GM21619 (cell line): ENCODE measurements at regions not wholly inside any gene's neighbourhood (a gene's known extent, or its start where the extent isn't known, plus 50 kb on each side); places are given as distances from the start of the nearest gene placed in this dataset.
"Not testable (repeated sequence)": the region's sequence is repeated elsewhere in the genome, so short reads cannot be mapped to it uniquely, and the experiment has no call there.

Source experiments
- ATAC-seq: cut with Tn5 transposase; IDR thresholded peaks from one replicate; pipeline ENCODE4 v1.9.1; 2021; ENCODE audit not compliant: unreplicated experiment

DNA sequence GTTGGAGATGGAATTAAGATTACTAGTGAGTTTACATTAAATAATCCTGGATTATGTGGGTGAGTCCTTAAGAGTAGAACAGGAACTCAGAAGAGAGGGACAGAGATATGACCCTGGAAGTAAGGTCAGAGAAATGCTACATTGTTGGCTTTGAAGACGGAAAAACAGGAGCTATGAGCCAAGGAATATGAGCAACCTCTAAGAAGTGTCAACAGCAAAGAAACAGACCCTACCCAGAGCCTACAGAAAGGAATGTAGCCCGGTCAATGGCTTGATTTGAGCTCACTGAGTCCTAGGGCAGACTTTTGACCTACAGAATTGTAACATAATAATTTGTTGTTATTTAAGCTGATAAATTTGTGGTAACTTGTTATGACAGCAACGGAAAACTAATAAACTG is 304.9 kb downstream of the IPMK start:
- no peak for ATAC-seq

DNA sequence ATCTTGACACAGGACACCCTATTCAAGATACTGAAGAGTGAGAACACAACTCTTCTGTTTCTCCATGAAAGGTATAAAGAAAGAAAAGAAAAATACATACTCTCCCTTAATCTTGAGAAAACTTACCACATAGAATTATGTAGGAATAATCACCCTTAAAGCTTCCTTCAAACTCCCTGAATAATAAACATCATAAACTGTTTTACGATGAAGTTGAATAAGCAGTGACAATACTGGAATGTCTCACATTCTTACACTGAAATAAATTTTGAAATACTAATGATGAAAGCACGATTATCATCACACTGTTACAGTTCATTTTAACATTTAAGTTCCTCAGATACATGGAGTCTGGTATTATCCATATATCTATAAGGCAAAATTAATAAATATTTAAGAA is 306.2 kb downstream of the IPMK start:
- ATAC-seq = no peak

DNA sequence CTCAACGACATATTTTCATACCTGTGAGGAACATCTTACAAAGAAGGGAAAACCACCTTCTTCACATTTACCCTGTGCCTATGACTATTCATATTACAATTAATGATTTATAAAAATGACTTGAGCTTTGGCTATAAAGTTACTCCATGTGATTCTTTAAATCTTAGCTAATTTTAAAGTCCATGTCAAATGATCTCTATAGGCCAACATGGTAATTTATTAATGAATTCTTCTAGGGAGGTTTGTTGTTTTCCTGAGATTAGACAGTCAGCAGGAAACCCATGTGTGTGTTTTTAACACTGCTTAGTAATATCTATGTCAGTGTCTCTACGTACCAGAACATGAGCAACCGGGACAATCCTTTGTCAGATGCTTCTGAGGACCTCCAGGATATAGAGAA is 307.3 kb downstream of the IPMK start:
- no peak for ATAC-seq

DNA sequence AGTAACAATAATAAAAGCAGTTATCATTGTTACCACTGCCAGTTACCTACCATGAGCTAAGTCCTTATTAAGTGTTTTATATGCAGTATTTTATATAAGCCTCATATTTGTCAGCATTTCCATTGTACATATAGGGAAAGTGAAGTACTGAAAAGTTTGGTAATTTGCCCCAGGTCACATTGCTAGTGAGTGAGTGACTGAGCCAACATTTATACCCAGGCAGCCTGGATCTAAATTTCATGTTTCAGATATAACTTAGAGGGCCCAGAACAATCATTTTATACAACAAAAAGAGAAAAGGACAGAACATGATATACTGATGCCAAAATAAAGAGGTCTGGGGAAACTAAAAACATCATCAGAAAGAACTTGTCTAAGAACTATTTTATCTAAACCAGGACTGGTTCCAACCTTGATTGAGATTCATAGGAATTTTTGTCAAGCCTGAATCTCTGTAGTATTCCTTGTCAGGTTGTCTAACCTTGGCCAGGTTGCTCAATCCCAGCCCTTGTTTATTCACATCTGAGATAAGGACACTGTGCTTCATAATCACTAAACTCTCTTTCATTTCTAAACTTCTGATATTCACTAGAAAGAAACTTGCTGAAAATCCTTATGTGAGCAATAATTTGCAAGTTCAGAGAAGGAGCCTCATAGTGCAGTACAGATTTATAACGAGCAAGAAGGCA is 308.2 kb downstream of the IPMK start:
- no peak for ATAC-seq

GRCh38 chr10:57955076-57955475 is 312.6 kb downstream of the IPMK start:
- no peak for ATAC-seq

DNA sequence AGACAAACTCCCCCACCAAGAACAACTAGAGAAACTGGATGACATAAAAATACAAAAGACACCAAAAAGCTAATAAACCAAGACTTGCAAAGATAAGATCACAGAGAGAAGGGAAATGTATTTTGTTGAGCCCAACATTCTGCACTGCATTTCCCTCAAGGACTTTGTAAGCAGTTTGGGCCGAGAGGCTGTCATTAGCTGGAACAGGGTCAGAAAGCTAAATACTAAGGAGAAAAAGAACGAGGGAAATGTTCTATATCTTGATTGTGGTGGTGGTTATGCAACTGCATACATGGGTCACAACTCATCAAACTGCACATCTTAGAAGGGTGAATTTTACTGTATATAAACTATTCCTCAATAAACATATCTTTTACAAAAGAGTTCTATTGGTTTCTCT is 315.0 kb downstream of the IPMK start:
- ATAC-seq = no peak

DNA sequence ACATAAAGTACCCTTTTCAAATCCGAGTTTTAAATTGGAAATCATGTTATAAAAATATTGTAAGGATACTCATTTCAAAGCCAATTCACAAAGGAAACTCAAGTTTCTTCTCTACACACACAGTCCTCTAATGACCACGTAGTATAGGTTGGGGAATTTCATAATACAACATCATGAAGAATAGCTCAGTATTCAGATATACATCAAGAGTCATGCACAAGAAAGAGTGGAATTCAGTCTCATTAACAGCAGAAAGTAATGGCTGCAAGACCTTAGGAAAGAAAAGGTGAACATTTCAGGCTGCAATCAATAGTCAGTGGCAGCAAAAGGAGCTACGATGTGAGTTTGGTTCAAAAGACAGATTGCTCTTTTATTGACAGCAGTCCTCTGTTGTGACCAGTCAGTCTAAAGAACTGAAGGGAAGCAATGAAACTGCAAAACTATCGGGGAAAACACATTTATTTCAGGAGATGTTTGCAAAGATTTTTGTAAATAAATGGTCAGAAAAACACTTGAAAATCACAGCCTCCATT is 317.2 kb downstream of the IPMK start:
- ATAC-seq = no peak

DNA sequence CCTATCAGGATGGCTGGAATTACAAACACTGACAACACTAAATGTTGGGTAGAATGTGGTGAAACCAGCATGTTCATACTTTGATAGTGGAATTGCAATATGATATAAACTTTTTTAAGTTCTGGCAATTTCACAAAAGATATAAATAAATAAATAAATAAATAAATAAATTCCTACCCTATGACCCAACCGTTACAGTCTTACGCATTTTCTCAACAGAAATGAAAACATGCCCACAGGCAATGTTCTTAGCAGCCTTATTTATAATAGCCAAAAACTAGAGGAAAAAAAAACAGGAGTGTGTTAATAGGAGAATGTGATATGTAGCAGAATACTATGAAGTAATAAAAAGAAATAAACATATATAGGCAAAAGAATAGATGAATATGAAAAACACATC is 318.9 kb downstream of the IPMK start:
- no peak for ATAC-seq

- no peak for ATAC-seq
These were observed 320.9 kb downstream of the IPMK start for GRCh38 chr10:57946833-57947232.

- ATAC-seq = no peak
These were observed 324.0 kb downstream of the IPMK start for GRCh38 chr10:57943701-57944100.

- ATAC-seq = no peak
These were observed 342.6 kb downstream of the IPMK start for GRCh38 chr10:57925045-57925444.

GRCh38 chr10:57921140-57921539 is 346.6 kb downstream of the IPMK start:
- ATAC-seq = no peak

- ATAC-seq = no peak
These were observed 347.8 kb downstream of the IPMK start for GRCh38 chr10:57919864-57920263.

GRCh38 chr10:57917019-57917418 is 350.7 kb downstream of the IPMK start:
- ATAC-seq = no peak

DNA sequence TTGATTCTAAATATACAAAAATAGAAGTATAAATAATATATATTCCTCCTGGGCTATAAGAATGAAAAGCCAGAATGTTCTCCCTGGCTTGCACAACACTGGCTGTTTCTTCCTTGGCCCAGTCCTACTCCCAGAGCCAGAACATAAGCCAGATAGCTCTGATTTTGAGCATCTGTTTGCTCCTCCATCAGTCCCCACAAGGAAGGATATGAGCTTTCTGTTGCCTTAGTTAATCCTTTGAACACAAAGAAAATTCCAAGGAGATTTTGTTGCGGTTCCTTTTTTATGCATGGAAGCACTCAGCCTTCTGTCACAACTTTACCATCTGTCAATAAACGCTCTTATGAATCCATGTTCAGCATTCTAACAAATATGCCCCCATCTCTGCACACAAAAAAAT is 361.8 kb downstream of the IPMK start:
- no peak for ATAC-seq

DNA sequence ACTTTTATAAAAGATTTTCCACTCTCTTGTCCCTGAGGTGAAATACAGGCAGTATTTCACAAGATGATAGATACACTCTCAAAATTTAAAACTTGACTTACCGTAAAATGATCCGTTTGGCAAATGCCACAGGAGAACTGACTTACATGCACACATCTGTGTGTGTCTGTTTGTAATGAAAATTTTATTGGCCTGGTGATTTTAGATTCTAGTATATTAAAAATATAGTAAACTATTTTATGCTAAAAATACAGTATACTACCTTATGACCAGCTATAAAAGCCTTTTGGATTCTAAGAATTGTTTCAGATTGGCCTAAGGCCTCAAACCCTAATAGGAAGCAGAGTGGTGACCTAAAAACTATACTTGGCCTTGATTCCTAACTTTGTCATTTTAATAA is 362.7 kb downstream of the IPMK start:
- no peak for ATAC-seq

GRCh38 chr10:57898231-57898630 is 369.5 kb downstream of the IPMK start:
- no peak for ATAC-seq

GRCh38 chr10:57897611-57898010 is 370.1 kb downstream of the IPMK start:
- no peak for ATAC-seq

DNA sequence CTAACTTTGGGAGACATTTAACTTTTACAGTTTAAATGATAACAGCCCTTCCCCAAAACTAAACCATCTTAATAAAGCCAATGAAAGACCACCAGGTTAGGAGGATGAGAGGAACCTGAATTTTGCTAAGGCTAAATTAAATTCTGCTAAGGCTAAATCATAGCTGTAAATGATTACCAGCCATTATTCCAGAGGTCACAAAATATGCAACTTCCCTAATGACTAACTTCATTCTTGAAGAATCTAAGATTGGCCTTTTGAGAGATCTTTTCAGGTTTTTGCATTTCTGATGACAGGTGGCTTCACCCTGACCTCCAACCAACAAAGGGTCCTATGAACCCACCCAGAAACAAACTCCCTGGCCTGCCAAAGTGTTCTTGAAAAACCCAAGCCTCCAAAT is 373.3 kb downstream of the IPMK start:
- no peak for ATAC-seq

- ATAC-seq = no peak
These were observed 376.3 kb downstream of the IPMK start for GRCh38 chr10:57891201-57892006.

GRCh38 chr10:57890691-57891090 is 377.0 kb downstream of the IPMK start:
- ATAC-seq = no peak

DNA sequence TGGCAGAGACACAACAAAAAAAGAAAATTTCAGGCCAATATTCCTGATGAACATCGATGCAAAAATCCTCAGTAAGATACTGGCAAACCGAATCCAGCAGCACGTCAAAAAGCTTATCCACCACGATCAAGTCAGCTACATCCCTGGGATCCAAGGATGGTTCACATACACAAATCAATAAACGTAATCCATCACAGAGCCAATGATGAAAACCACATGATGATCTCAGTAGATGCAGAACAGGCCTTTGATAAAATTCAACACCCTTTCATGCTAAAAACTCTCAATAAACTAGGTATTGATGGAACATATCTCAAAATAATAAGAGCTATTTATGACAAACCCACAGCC is 382.1 kb downstream of the IPMK start:
- ATAC-seq = not testable (repeated sequence)
